Sigmoid colon (tissue), 6 donors: ENCODE measurements at regions not wholly inside any gene's neighbourhood (a gene's known extent, or its start where the extent isn't known, plus 50 kb on each side); places are given as distances from the start of the nearest gene placed in this dataset.

Experiments
- DNase-seq: peaks from one replicate; pipeline ENCODE4 v3.0.0-alpha.2; 2019
- H3K27ac ChIP-seq, 4 donors: fragments of 200-600 bp; sonication (generic); one replicate each; pipeline ENCODE4 v1.5.1; 2016 to 2019; ENCODE audit warnings: mild to moderate bottlenecking in 1 of 4
- H3K27me3 ChIP-seq, 3 donors: fragments of 200-600 bp; sonication (generic); one replicate each; pipeline ENCODE4 v1.5.1; 2019; ENCODE audit warnings: mild to moderate bottlenecking in 1 of 3
- H3K36me3 ChIP-seq, 4 donors: fragments of 200-600 bp; sonication (generic); one replicate each; pipeline ENCODE4 v1.5.1; 2016 to 2019
- H3K4me1 ChIP-seq, 4 donors: fragments of 200-600 bp; sonication (generic); one replicate each; pipeline ENCODE4 v1.5.1; 2017 to 2019
- H3K4me3 ChIP-seq, 4 donors: fragments of 200-600 bp; sonication (generic); one replicate each; pipeline ENCODE4 v1.5.1; 2017 to 2019; ENCODE audit warnings: mild to moderate bottlenecking in 2 of 4, moderate library complexity in 1 of 4
- H3K9me3 ChIP-seq, 4 donors: fragments of 200-600 bp in 3 of 4; sonication (generic) in 3 of 4; one replicate each; pipeline versions ENCODE4 v1.5.1 to v1.6.1; 2013 to 2019
- EP300 ChIP-seq, 4 donors: sonication (generic); formaldehyde crosslinking; IDR thresholded peaks; one replicate each; pipeline ENCODE4 v1.6.1; 2017; ENCODE audit warnings: antibody characterized with exemption in 4 of 4
- POLR2A ChIP-seq, 2 donors: fragments of 450-650 bp; IDR thresholded peaks; one replicate each; pipeline ENCODE4 v1.6.1; 2016; ENCODE audit warnings: antibody characterized with exemption in 2 of 2, mild to moderate bottlenecking in 2 of 2, moderate library complexity in 2 of 2
- POLR2AphosphoS5 ChIP-seq, 4 donors: sonication (generic); formaldehyde crosslinking; IDR thresholded peaks; one replicate each; pipeline ENCODE4 v1.6.1; 2017; ENCODE audit warnings: antibody characterized with exemption in 4 of 4
- WGBS, 2 donors: extraction: QIAGEN DNeasy Blood & Tissue Kit; methylation state at CpG; one replicate each; pipeline ENCODE4 v1.1.7; 2013; 5-methylcytosine and 5-hydroxymethylcytosine counted together
- intact Hi-C: fragments of 100-400 bp; cut with DNase I; formaldehyde crosslinking; loops from one replicate; pipeline ENCODE4 v1.15.1; 2023
- TF ChIP-seq, protein P1 (sequence below), 4 experiments: fragments of 450-650 bp in 3 of 4; fragments of 200-600 bp in 1 of 4; IDR thresholded peaks; one replicate each; pipeline ENCODE4 v1.5.1; 2016 to 2019; ENCODE audit warnings: antibody characterized with exemption in 4 of 4, mild to moderate bottlenecking in 3 of 4, moderate library complexity in 2 of 4
- donor health status: healthy with polysubstance abuse.
- donor health status: healthy.

DNA sequence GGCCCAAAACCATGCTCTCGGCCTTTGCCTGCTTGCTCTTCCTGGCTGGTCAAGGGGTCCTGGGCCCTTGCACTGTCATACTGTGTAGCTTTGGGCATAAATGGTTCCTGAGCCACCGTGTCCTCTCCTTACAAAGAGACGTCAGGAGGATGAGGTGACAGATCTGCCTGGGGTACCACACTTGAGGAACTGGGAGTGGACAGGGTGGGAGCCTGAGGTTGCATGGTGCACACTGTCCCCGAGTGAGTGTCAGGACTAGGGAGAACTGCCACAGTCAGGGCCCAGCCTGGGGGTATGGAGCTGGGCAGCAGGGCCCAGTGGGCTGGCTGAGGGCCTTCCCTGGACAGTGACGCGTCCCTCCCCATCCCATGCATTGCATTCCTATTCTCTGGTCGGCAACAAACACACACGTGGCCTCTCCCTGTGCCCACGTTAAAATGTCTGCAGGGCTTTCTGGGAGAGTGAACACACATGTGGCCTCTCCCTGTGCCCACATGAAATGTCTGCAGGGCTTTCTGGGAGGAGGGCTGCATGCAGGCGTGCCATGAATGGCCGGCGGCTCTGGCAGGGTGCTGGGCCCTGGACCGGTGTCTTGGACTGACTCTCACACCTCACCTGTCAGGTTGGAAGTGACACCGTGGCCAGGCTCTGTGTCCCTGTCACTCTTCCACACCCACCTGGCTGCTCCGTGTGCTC, 122.1 kb upstream of the COL5A1 start:
- no peak for DNase-seq
- 81 to 89% methylated on average over 15 of the region's 15 CpGs for WGBS, 2 donors
- intact Hi-C loops: no loop called here
- H3K27me3 ChIP-seq: no peaks in the 10 kb centered on the region
- TF ChIP-seq, protein P1, sequence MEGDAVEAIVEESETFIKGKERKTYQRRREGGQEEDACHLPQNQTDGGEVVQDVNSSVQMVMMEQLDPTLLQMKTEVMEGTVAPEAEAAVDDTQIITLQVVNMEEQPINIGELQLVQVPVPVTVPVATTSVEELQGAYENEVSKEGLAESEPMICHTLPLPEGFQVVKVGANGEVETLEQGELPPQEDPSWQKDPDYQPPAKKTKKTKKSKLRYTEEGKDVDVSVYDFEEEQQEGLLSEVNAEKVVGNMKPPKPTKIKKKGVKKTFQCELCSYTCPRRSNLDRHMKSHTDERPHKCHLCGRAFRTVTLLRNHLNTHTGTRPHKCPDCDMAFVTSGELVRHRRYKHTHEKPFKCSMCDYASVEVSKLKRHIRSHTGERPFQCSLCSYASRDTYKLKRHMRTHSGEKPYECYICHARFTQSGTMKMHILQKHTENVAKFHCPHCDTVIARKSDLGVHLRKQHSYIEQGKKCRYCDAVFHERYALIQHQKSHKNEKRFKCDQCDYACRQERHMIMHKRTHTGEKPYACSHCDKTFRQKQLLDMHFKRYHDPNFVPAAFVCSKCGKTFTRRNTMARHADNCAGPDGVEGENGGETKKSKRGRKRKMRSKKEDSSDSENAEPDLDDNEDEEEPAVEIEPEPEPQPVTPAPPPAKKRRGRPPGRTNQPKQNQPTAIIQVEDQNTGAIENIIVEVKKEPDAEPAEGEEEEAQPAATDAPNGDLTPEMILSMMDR (IDR thresholded peaks at IDR 0.05): no peak
- TF ChIP-seq EP300 (IDR thresholded peaks at IDR 0.05) (no peak), POLR2A (IDR thresholded peaks at IDR 0.05) (no peak), POLR2AphosphoS5 (IDR thresholded peaks at IDR 0.05) (no peak)
- no peaks in the 10 kb centered on the region for H3K36me3 ChIP-seq
- no peaks in the 10 kb centered on the region for H3K9me3 ChIP-seq
- no peak overlapping the region for H3K27ac ChIP-seq
- H3K4me3 ChIP-seq: no peak overlapping the region
- H3K4me1 ChIP-seq: no peaks in the 10 kb centered on the region

DNA sequence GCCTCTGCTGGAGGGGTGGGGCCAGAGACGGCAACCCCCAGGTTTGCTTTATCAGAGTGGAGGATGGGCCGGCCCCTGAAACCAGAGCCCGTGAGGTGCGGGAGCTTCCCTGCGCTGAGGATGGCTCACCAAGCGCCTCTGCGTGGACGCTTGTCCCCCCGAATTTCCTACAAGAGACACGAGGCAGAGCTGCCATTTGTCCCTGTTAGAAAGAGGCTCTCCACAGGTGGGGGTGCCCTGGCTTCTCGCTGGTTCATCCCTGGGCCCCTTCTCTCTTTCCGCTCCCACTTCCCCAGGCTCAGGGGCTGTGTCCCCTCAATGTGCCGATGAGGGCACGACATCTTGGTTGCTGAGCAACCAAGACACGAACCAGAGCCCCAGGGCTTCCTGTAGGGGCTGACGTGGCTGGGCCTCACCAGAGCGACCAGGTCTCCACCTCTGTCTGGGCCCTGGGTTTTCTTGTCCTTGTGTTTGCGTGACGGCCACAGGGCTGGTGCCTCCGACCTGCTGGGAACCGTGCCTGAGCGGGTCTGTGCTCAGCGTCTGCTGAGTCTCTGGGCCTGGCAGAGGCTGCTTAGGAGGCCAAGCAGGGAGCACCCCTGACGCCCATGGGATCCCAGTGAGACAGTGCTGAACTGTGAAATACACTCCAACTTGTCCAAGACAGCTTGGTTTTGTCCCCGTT, 119.6 kb upstream of the COL5A1 start:
- no peak overlapping the region for H3K4me3 ChIP-seq
- WGBS, 2 donors: 68 to 79% methylated on average over 25 of the region's 25 CpGs
- TF ChIP-seq, protein P1 (IDR thresholded peaks at IDR 0.05): no peak
- TF ChIP-seq EP300 (IDR thresholded peaks at IDR 0.05): no peak
- TF ChIP-seq POLR2AphosphoS5 (IDR thresholded peaks at IDR 0.05): no peak
- TF ChIP-seq POLR2A (IDR thresholded peaks at IDR 0.05): no peak
- intact Hi-C loops: no loop called here
- H3K27ac ChIP-seq: no peak overlapping the region
- no peaks in the 10 kb centered on the region for H3K36me3 ChIP-seq
- H3K4me1 ChIP-seq: no peaks in the 10 kb centered on the region
- no peak for DNase-seq
- H3K27me3 ChIP-seq: no peaks in the 10 kb centered on the region
- no peaks in the 10 kb centered on the region for H3K9me3 ChIP-seq

DNA sequence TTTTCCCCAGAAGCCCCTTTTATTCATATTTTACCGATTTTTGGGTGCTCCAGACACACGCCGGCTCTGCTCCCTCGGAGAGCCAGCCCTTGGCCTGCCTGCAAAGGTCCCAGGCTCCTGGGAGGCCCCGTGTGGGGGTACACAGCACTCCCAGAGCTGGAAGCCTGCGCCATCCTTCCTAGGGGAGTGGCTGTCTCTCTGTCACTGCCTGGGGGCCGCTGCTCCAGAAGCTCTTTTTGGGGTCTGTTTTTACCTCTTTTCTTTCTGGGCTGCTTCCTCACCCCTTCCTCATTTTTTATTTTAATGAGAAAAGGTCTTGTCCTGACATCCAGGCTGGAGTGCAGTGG, 119.1 kb upstream of the COL5A1 start:
- no peaks in the 10 kb centered on the region for H3K36me3 ChIP-seq
- TF ChIP-seq EP300 (IDR thresholded peaks at IDR 0.05): no peak
- WGBS, 2 donors: 74 to 83% methylated on average over 7 of the region's 7 CpGs
- intact Hi-C loops: no loop called here
- no peaks in the 10 kb centered on the region for H3K9me3 ChIP-seq
- no peaks in the 10 kb centered on the region for H3K4me1 ChIP-seq
- H3K27ac ChIP-seq: no peak overlapping the region
- no peak overlapping the region for H3K4me3 ChIP-seq
- DNase-seq: no peak
- H3K27me3 ChIP-seq: no peaks in the 10 kb centered on the region

DNA sequence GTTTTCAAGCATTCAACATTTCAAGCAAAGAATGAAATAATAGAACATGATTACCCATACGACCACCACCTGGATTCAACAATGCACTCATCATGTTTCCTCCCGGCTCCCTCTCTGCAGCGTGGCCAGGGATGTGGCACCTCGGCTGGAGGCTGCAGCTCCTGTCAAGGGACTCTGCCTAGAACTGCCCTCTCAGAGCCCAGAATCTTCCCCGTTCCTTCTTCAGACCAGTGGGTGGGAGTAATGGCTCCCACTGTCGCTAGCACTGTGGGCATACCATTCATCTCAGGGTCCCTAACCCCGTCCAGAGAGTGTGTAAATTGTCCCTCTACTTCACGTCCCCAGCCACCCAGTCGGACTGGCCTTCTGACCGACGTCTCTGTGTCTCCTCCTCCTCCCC, 118.6 kb upstream of the COL5A1 start:
- no peaks in the 10 kb centered on the region for H3K9me3 ChIP-seq
- WGBS, 2 donors: 74 to 83% methylated on average over 11 of the region's 11 CpGs
- DNase-seq: no peak
- H3K36me3 ChIP-seq: no peaks in the 10 kb centered on the region
- no peaks in the 10 kb centered on the region for H3K4me1 ChIP-seq
- TF ChIP-seq, protein P1 (IDR thresholded peaks at IDR 0.05): no peak
- TF ChIP-seq POLR2A (IDR thresholded peaks at IDR 0.05): no peak
- no peak for TF ChIP-seq EP300 (IDR thresholded peaks at IDR 0.05)
- TF ChIP-seq POLR2AphosphoS5 (IDR thresholded peaks at IDR 0.05): no peak
- H3K27me3 ChIP-seq: no peaks in the 10 kb centered on the region
- no peak overlapping the region for H3K4me3 ChIP-seq
- intact Hi-C loops: no loop called here
- no peak overlapping the region for H3K27ac ChIP-seq

DNA sequence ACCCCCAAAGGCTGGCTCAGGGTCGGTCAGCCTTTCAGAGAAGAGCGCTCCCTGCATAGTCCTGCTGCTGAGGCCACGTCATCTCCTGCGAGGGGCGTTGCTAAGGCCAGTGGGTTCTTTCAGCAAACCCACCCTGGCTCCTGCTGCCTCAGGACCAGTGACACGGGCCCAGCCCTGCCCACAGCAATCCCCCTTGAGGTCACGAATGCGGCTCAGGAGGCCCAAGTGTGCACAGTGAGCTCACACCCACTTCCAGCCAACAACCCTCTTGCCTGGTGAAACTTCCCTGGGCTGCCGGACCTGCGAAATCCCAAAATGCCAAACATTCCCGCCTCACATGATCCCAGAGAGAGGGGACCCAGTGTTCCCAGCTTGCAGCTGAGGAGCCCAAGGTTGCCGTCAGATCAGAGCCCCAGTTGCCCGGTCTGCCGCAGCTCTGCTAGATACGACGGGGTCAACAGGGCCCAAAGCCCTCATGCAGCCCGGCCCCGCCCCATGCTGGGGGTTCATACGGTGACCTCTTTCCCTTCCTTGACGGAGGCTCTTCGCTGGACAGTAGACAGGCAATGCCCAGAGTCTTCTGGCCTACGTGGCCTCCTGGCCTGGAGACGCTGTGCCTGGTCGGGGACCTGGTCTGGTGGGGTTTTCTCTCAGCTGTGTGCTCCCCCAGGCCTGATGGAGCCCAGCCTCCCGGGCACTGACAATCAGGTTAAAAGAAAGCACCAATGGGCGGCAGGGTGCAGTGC, 116.4 kb upstream of the COL5A1 start:
- Histone ChIP-seq H3K4me3 (no peak overlapping the region), H3K4me1 (no peaks in the 10 kb centered on the region), H3K36me3 (no peaks in the 10 kb centered on the region), H3K27me3 (no peaks in the 10 kb centered on the region), H3K9me3 (peaks cover 0 to 2% (median under 1%) of the 10 kb centered on the region in 4 donors), H3K27ac (no peak overlapping the region)
- no peak for DNase-seq
- WGBS, 2 donors: 87 to 91% methylated on average over 26 of the region's 26 CpGs
- TF ChIP-seq POLR2A (IDR thresholded peaks at IDR 0.05) (no peak), POLR2AphosphoS5 (IDR thresholded peaks at IDR 0.05) (no peak), EP300 (IDR thresholded peaks at IDR 0.05) (no peak)
- TF ChIP-seq, protein P1 (IDR thresholded peaks at IDR 0.05): no peak
- intact Hi-C loops: no loop called here
